ENCODE measurements at regions not wholly inside any gene's neighbourhood (a gene's known extent, or its start where the extent isn't known, plus 50 kb on each side); places are given as distances from the start of the nearest gene placed in this dataset.

DNA sequence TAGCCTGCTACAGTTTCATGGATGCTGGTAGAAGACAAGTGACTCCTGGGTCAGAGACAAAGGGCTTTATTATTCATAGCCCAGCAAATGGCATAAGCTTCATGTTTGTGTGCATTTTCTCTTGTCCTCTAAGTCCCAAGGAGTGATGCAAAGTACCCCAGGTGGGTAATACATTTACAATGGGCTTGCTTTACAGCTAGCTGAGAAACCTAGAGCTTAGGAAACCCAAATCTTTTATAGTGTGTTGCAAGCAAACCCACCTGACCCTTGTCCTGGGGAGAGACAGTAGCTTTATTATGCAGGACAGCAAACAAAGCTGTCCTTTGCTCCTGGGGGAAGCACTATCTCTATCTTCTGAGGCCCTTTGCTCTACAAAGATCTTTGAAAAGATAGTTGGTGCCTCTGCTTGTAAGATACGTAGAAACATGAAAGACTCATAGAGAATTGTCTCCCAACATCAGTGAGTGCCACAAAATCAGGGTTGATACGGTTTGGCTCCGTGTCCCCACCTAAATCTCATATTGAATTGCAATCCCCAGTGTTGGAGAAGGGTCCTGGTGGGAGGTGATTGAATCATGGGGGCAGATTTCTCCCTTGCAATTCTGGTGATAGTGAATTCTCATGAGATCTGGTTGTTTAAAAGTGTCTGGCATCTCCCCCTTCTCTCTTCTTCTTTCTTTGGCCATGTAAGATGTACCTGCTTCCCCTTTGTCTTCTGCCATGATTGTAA lies 315.8 kb upstream of the USP24 start:
- TF ChIP-seq CTCF (IDR thresholded peaks at IDR 0.05 in 8 of 11, conservative IDR thresholded peaks at IDR 0.05 in 3 of 11) (no peak), POLR2AphosphoS5 (IDR thresholded peaks at IDR 0.05) (no peak), POLR2A (IDR thresholded peaks at IDR 0.05) (no peak)
